HG02938 (cell line): ENCODE measurements at regions not wholly inside any gene's neighbourhood (a gene's known extent, or its start where the extent isn't known, plus 50 kb on each side); places are given as distances from the start of the nearest gene placed in this dataset.
"Not testable (repeated sequence)": the region's sequence is repeated elsewhere in the genome, so short reads cannot be mapped to it uniquely, and the experiment has no call there.

Experiments used
- ATAC-seq: cut with Tn5 transposase; IDR thresholded peaks from one replicate; pipeline ENCODE4 v1.9.1; 2021; ENCODE audit warnings: mild to moderate bottlenecking, moderate library complexity; ENCODE audit not compliant: unreplicated experiment

- no peak for ATAC-seq
Measured at GRCh38 chr7:19537942-19538401, 170.9 kb downstream of the POLR1F start.

- no peak for ATAC-seq
Measured at GRCh38 chr7:19533266-19533665, 175.6 kb downstream of the POLR1F start.

GRCh38 chr7:19530852-19531251 is 178.0 kb downstream of the POLR1F start:
- ATAC-seq: no peak

- ATAC-seq: no peak
Measured at GRCh38 chr7:19530261-19530660, 178.6 kb downstream of the POLR1F start.

GRCh38 chr7:19526639-19527038 is 182.2 kb downstream of the POLR1F start:
- no peak for ATAC-seq

- ATAC-seq: no peak
Measured at GRCh38 chr7:19522486-19522885, 186.4 kb downstream of the POLR1F start.

GRCh38 chr7:19520392-19520791 is 188.4 kb downstream of the POLR1F start:
- no peak for ATAC-seq

- ATAC-seq: no peak
Measured at GRCh38 chr7:19519443-19520021, 189.3 kb downstream of the POLR1F start.

GRCh38 chr7:19517546-19517945 is 191.3 kb downstream of the POLR1F start:
- ATAC-seq: not testable (repeated sequence)

GRCh38 chr7:19508821-19509220 is 200.0 kb downstream of the POLR1F start:
- no peak for ATAC-seq

GRCh38 chr7:19508124-19508523 is 200.7 kb downstream of the POLR1F start:
- ATAC-seq: no peak

GRCh38 chr7:19491821-19492452 is 216.9 kb downstream of the POLR1F start:
- peak; percentile 54 for ATAC-seq

- ATAC-seq: no peak
Measured at GRCh38 chr7:19491371-19491770, 217.5 kb downstream of the POLR1F start.

GRCh38 chr7:19489162-19489820 is 219.5 kb downstream of the POLR1F start:
- no peak for ATAC-seq

- ATAC-seq: no peak
Measured at GRCh38 chr7:19488056-19488455, 220.8 kb downstream of the POLR1F start.

- ATAC-seq: no peak
Measured at GRCh38 chr7:19482628-19483027, 226.2 kb downstream of the POLR1F start.

GRCh38 chr7:19480383-19480782 is 228.5 kb downstream of the POLR1F start:
- no peak for ATAC-seq

- ATAC-seq: no peak
Measured at GRCh38 chr7:19470031-19470430, 238.8 kb downstream of the POLR1F start.

GRCh38 chr7:19465861-19466260 is 243.0 kb downstream of the POLR1F start:
- no peak for ATAC-seq

- ATAC-seq: no peak
Measured at GRCh38 chr7:19464751-19465150, 244.1 kb downstream of the POLR1F start.

- no peak for ATAC-seq
Measured at GRCh38 chr7:19464241-19464640, 244.6 kb downstream of the POLR1F start.

- ATAC-seq: no peak
Measured at GRCh38 chr7:19463581-19463980, 245.3 kb downstream of the POLR1F start.
